ENCODE measurements at regions not wholly inside any gene's neighbourhood (a gene's known extent, or its start where the extent isn't known, plus 50 kb on each side); places are given as distances from the start of the nearest gene placed in this dataset.
"Not testable (repeated sequence)": the region's sequence is repeated elsewhere in the genome, so short reads cannot be mapped to it uniquely, and the experiment has no call there.

DNA sequence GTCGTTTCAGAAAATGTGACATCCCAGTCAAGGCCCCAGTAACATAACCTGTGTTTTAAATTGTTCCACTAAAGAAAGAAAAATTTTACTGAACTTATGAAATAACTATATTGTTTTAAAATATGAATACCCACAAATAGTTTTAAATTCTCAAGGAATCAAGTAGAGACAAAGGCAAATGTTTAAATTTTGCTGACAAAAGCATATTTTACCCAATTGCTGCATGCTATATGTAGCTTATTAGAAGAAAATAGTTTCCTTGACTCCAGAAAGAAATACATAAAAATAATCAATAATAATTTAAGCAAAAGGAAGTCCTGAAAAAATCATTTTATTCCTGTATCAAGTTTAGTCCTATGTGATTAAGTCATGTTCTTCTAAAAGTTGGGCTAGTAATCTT is 481.3 kb upstream of the ADGRL3 start:
- intact Hi-C loops (cut with DNase I), result no loop called here
- no peak for ATAC-seq
- Histone ChIP-seq H3K27me3 (no peaks in the 10 kb centered on the region), H3K4me1 (no peaks in the 10 kb centered on the region), H3K4me3 (no peak overlapping the region), H3K36me3 (no peaks in the 10 kb centered on the region), H3K27ac (no peak overlapping the region), H3K9me3 (no peaks in the 10 kb centered on the region)
- DNase-seq, result no peak
- no peak for TF ChIP-seq CTCF (IDR thresholded peaks at IDR 0.05)

GRCh38 chr4:60721685-60722084 is 478.4 kb upstream of the ADGRL3 start:
- intact Hi-C loops (cut with DNase I), result no loop called here
- no peaks in the 10 kb centered on the region for H3K9me3 ChIP-seq
- no peaks in the 10 kb centered on the region for H3K27me3 ChIP-seq
- DNase-seq, result no peak
- no peak for TF ChIP-seq CTCF (IDR thresholded peaks at IDR 0.05)
- H3K4me1 ChIP-seq, result no peaks in the 10 kb centered on the region
- no peak for ATAC-seq
- no peak overlapping the region for H3K27ac ChIP-seq
- H3K4me3 ChIP-seq, result no peak overlapping the region
- no peaks in the 10 kb centered on the region for H3K36me3 ChIP-seq

DNA sequence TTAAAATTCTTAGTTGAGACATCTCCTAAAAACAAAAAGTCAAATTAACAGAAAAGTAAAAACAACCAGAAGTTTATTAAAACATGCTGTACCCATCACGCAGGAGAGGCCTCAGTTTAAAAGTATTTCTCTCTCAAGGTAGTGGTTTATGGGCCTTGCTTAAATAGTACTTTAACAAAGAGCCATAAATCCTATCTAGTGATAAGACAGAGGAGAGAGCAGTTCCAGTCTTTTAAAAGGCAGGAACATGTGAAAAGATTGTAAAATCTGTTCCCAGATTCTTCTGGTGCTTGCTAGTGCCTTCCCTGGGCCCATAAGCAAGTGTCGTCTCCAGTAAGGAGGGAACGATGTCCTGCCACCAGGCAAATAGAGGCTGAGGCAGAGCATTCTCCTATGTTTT is 476.3 kb upstream of the ADGRL3 start:
- intact Hi-C loops (cut with DNase I), result no loop called here
- ATAC-seq, result no peak
- TF ChIP-seq CTCF (IDR thresholded peaks at IDR 0.05), result no peak

DNA sequence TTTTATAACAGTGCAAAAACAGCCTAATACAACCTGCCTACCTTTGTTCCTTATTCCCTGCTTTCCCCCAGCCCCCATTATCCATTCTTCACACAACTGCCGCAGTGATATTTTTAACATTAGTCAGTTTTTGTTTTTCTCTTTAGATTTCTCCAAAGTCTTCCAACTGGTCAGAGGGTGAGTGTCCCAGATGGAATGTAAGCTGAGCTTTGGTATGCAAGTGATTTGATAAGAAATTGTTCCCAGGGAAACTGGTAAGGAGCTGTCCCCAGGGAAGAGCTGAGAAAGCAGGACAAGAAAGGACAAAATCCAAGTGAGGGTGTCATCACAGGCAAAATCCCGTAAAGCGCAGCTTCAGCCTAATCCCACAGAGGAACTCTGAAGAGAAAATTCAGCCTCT is 475.5 kb upstream of the ADGRL3 start:
- no peak for TF ChIP-seq CTCF (IDR thresholded peaks at IDR 0.05)
- DNase-seq (no peak), ATAC-seq (no peak)
- no peaks in the 10 kb centered on the region for H3K4me1 ChIP-seq
- intact Hi-C loops (cut with DNase I), result no loop called here
- no peak overlapping the region for H3K27ac ChIP-seq
- no peaks in the 10 kb centered on the region for H3K27me3 ChIP-seq
- H3K4me3 ChIP-seq, result no peak overlapping the region
- no peaks in the 10 kb centered on the region for H3K36me3 ChIP-seq
- no peaks in the 10 kb centered on the region for H3K9me3 ChIP-seq

More for the DNA sequence above, 476.3 kb upstream of the ADGRL3 start:
- Histone ChIP-seq H3K27me3 (no peaks in the 10 kb centered on the region), H3K27ac (no peak overlapping the region), H3K4me3 (no peak overlapping the region), H3K4me1 (no peaks in the 10 kb centered on the region), H3K36me3 (no peaks in the 10 kb centered on the region), H3K9me3 (no peaks in the 10 kb centered on the region)
- no peak for DNase-seq

DNA sequence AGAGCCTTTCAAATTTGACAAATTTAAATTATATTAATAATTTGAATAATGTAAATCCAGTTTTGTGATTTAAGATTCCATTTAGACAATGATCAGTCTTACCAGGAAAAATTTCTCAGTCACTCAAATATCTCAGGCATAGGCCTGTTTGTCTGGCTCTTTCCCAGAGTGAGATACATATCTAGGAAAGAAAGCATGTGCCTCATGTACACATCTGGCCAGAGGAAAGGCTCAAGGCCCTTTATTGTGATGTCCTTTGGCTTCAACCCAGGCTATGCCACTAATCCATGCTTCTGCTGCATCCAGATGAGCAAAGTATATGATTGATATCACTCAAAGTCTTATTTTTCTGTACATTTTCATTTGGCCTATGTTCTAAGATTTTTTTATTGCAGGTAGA is 473.3 kb upstream of the ADGRL3 start:
- no peaks in the 10 kb centered on the region for H3K27me3 ChIP-seq
- H3K4me1 ChIP-seq, result no peaks in the 10 kb centered on the region
- no peaks in the 10 kb centered on the region for H3K9me3 ChIP-seq
- intact Hi-C loops (cut with DNase I), result no loop called here
- no peak overlapping the region for H3K4me3 ChIP-seq
- DNase-seq (no peak), ATAC-seq (no peak)
- TF ChIP-seq CTCF (IDR thresholded peaks at IDR 0.05), result no peak
- no peaks in the 10 kb centered on the region for H3K36me3 ChIP-seq
- H3K27ac ChIP-seq, result no peak overlapping the region

- intact Hi-C loops (cut with DNase I), result no loop called here
- ATAC-seq, result no peak
- H3K4me1 ChIP-seq, result no peaks in the 10 kb centered on the region
- no peak for TF ChIP-seq CTCF (IDR thresholded peaks at IDR 0.05)
- H3K4me3 ChIP-seq, result no peak overlapping the region
- no peak overlapping the region for H3K27ac ChIP-seq
- no peaks in the 10 kb centered on the region for H3K9me3 ChIP-seq
- H3K27me3 ChIP-seq, result no peaks in the 10 kb centered on the region
- H3K36me3 ChIP-seq, result no peaks in the 10 kb centered on the region
- DNase-seq, result no peak
Observed at GRCh38 chr4:60729194-60729593, 470.9 kb upstream of the ADGRL3 start.

GRCh38 chr4:60729764-60730163 is 470.4 kb upstream of the ADGRL3 start:
- DNase-seq; intact Hi-C loops (cut with DNase I); H3K9me3 ChIP-seq; H3K27me3 ChIP-seq; H3K36me3 ChIP-seq; H3K27ac ChIP-seq; ATAC-seq; H3K4me1 ChIP-seq; H3K4me3 ChIP-seq: not testable (repeated sequence)
